DMS 273 treated with DMSO at 0.1 percent for 48 hours (cell line): ENCODE measurements at regions not wholly inside any gene's neighbourhood (a gene's known extent, or its start where the extent isn't known, plus 50 kb on each side); places are given as distances from the start of the nearest gene placed in this dataset.

ENCODE experiments used
- DNase-seq: peaks from one replicate; lab custom pipeline; 2025; lab: John Stamatoyannopoulos, UW

DNA sequence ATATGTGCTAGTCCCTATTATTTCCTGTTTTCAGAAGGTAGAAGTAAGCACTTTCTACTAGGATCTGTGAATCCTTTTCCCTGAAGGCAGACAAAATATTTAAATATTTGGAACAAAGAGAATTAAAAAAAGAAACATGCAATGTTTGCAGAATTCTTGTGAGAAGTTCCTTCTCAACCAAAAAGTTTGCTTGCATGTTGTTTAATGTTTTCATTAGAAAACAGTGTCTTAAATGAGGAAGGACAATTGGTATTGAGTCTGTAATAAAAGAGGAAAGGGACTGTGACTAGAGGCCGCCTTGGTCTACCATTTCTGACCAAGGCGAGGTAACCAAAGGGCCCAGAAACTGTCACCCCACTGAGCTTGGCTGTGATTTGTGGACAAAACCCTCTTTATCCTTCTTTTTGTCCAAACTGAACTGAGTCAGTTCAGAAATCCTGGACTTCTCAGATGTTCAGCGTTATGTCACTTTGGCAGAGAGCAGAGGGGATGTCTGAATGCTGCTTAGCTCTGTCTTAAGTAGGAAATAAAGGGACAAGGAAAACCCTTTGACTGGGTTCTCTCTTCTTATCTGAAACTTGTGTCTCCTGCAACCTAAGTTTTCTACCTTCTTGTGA is 129.8 kb upstream of the CPM start:
- no peak for DNase-seq

GRCh38 chr12:69064734-69065443 is 131.9 kb upstream of the CPM start:
- no peak for DNase-seq

DNA sequence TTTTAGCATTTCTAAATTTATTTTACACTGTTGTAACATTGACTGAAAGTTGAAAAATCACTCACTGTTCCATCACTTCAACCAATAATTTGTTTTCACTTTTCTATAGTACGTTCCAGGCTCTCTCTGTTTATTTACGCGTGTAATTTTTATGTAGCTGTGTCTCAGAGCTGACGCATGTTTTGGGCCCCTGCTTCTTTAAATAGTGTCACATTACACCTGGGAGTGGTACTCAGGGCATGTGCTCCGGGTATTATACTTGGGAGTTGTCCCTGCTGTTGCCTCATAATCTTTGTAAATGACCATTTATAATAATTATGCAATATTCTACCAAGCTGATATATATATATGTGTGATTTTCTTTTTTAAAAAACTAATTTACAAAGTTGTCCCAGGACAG is 132.8 kb upstream of the CPM start:
- no peak for DNase-seq

DNA sequence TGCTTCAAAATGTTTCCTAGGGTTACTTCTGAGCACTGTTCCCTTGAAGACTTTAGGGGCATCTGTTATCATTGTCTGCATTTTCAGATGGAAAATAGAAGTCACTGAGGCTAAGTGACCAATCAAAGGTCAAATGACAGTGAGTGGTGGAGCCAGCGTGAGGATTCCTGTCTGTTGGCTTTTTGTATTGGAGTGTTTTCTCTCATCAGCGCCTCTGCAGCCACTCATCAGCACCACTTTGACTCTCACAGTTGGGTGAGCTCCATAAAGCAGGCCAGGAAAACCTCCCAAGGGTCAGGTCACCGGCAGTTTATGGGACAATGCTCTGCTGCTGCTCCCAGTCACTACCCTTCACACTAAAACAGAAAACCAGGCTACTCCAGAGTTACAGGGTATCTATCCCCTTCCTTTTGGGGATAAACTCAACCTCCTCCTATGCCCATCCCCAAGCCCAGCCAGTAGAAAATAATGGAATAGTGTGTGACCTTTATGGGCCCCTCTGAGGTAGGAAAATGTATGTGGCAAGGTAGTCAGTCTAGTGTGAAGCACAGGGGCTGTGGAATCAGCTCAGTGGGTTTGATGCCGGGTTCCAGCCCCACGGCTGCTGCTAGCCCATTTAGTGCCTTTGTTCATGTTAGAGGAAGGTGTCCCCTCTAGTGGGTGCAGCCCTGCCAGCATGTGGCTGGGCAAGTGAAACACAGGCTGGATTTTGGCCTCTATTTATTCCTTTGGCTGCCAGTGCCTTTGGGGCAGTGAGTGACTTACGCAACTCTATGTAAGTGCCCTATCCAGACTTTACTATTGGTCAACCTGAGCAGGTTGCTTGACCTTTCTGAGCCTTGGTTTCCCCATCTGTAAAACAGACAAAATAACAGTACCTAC is 133.8 kb upstream of the CPM start:
- DNase-seq, result no peak

DNA sequence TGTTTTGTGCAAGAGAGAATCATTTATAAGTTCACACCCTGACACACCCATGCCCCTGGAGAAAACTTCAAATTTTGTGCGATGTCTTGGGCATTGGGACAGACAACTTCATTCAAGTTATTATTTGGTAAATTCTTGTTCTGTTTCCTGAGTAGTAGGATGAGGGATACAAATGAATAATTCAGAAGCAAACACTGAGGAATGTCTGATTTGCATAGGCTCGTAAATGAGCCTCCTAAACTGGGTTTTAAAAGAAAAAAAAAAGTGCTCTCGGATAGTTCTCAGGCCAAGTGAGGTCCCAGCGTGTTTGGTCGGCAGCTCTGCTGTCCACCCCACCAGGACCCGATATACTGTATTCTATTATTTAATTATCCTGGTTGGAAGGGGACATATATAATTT is 134.7 kb upstream of the CPM start:
- DNase-seq, result no peak

DNA sequence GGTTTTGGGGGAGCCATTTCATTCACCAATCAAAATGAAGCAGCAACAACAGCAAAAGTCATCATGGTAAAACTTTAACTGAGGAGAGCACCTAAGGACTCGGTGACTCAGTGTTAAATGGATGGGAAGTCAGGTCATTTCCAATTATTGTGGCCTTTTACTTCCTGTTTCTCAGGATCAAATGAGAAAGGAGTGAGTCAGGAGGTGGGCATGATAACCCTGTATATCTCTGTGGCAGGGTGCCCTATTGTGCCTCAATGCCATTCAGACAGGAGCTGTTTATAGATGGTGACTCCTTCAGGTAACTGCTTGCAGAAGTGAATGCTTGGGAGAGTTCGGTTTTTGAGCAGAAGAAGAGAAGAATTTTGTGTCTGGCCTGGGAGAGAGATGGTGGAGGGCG is 135.5 kb upstream of the CPM start:
- no peak for DNase-seq

- no peak for DNase-seq
These were observed 136.5 kb upstream of the CPM start for GRCh38 chr12:69069479-69069878.

- no peak for DNase-seq
These were observed 137.5 kb upstream of the CPM start for GRCh38 chr12:69070319-69071090.

- no peak for DNase-seq
These were observed 138.1 kb upstream of the CPM start for GRCh38 chr12:69071091-69071370.

DNA sequence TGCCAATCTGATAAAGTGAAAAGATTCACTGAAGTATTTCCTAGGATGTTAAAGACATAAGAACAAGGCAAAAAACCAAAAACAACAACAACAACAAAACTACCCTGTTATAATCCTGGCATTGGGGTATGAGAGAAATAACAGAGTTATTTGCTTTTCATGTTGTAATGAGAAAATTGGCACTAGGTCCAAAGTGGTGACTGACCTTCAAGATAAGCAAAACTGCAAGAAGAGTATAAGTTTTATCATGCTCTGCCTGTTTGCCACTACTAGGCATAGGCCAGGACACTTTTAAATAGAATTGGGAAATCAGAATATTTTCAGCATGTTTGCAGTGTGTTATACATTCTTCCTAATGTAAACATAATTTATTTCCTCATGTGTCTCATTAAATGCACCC is 140.1 kb upstream of the CPM start:
- no peak for DNase-seq

- DNase-seq, result no peak
These were observed 141.8 kb upstream of the CPM start for GRCh38 chr12:69074556-69075349.

GRCh38 chr12:69083689-69084088 is 150.7 kb upstream of the CPM start:
- no peak for DNase-seq

DNA sequence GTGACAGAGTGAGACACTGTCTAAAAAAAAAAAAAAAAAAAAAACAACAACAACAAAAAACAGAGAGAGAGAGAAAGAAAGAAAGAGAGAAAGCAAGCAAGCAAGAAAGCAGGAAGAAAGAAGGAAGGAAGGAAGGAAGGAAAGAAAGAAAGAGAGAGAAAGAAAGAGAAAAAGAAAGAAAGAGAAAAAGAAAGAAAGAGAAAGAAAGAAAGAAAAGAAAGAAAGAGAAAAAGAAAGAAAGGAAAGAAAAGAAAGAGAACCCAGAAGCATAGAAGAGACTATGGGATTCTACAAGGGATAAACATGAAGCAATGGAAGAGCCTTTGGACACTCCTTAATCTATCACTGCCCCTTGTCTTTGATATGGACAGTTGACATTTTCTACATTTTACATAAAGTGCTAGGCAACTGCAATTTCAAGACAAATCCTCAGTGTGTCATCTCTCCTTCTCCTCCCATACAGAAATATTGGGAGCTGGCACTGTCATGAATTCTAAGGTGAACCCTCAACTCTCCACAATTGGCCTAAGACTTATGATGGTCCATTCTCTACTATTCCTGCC is 151.9 kb upstream of the CPM start:
- DNase-seq, result no peak

DNA sequence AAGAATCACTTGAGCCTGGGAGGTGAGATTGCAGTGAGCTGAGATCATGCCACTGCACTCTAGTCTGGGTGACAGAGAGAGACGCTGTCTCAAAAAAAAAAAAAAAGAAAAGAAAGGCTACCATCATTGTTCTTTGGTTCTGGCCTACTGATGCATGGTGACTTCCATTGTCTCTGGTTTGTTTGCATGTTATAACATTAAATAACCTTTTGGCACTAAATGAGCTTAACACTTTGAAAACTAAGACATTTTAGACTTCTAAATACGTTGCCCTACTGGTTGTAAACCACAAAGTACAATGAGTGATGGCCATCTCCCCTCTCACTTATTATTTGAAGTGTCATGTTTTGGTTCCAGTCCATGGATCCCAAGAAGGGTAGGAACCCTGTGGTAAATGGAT is 152.9 kb upstream of the CPM start:
- no peak for DNase-seq

GRCh38 chr12:69087986-69088385 is 151.4 kb upstream of the CPSF6 start:
- no peak for DNase-seq

DNA sequence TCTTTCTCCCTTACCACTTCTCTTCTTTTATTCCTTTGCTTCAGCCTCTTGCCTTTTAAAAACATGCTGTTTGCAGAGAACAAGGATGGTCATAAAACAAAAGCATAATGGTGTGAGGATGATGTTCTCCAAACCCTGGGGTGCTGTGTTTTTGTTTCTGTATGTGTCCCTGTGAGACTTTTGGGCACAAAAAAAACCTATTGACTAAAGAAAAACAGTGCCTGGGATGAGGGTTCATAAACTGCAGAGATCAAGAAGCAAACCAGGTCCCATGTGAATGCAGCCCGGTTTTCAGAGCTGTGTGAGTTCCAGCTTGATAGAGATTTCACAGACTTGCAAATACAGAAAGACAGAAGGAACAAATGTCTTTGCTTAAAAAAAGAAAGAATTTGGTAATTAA is 148.6 kb upstream of the CPSF6 start:
- DNase-seq, result no peak

GRCh38 chr12:69091442-69092017 is 147.8 kb upstream of the CPSF6 start:
- DNase-seq, result no peak

DNA sequence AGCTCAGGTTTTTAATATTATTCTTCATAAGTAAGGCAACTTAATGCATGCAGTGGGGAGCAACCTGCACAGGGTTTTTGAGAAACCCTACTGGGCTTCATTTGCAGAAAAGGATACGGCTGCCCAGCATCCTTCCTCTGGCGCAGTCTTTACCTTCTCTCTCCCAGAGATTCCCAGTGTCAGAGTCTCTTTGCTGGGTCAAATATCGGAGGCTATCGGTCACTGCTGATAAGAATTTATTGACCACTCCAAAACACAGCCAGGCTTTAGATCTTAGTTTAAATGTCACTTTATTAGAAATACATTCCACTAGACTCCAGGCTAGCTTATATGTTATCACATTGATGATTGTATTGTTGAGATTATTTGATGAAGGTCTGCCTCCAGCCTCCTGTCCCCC is 147.2 kb upstream of the CPSF6 start:
- no peak for DNase-seq

- DNase-seq, result no peak
These were observed 144.7 kb upstream of the CPSF6 start for GRCh38 chr12:69094606-69095216.

GRCh38 chr12:69095765-69096477 is 143.4 kb upstream of the CPSF6 start:
- DNase-seq, result no peak
